ENCODE measurements at regions not wholly inside any gene's neighbourhood (a gene's known extent, or its start where the extent isn't known, plus 50 kb on each side); places are given as distances from the start of the nearest gene placed in this dataset.

DNA sequence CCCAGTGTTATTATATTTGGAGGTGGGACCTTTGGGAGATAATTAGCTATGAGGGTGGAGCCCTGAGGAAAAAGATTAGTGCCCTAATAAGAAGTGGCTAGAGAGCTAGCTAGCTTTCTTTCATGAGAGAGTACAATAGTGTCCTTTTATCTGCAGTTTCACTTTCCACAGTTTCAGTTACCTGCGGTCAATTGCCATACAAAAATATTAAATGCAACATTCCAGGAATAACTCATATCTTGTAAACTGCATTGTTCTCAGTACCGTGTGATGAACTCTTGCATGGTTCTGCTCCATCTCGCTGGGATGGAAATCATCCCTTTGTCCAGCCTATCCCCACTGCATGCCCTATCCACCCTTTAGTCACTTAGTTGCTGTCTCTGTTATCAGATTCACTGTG is 201.6 kb downstream of the RWDD3 start:
- Histone ChIP-seq H3K36me3 (no peaks in the 10 kb centered on the region), H3K4me3 (ENCODE audit: low read depth, low read length) (no peak overlapping the region), H3K27me3 (no peaks in the 10 kb centered on the region), H3K4me1 (no peaks in the 10 kb centered on the region; the same call in 1 of the 2 replicates), H3K9me3 (no peaks in the 10 kb centered on the region)
- DNase-seq = no peak
- TF ChIP-seq, protein P1, sequence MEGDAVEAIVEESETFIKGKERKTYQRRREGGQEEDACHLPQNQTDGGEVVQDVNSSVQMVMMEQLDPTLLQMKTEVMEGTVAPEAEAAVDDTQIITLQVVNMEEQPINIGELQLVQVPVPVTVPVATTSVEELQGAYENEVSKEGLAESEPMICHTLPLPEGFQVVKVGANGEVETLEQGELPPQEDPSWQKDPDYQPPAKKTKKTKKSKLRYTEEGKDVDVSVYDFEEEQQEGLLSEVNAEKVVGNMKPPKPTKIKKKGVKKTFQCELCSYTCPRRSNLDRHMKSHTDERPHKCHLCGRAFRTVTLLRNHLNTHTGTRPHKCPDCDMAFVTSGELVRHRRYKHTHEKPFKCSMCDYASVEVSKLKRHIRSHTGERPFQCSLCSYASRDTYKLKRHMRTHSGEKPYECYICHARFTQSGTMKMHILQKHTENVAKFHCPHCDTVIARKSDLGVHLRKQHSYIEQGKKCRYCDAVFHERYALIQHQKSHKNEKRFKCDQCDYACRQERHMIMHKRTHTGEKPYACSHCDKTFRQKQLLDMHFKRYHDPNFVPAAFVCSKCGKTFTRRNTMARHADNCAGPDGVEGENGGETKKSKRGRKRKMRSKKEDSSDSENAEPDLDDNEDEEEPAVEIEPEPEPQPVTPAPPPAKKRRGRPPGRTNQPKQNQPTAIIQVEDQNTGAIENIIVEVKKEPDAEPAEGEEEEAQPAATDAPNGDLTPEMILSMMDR (IDR thresholded peaks at IDR 0.05; ENCODE audit: low read depth, low read length) = no peak

DNA sequence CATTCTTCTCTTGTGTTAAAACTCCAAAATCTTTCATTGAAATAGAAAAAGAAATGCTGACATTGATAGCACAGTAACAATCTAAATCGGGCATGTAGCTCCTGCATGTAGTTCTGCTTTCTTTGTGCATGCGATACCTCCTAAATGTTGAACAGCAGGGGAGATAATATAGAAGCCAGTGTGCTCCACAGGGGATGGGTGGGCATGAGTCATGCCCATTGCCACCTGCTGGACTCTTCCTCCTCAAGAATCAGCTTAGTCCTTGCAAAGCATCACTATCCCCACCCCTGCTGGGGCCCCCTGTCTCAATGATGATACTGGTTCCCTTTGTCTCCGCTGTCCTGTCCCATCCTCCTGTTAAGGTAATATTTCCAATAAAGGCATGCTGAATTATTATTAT is 203.0 kb downstream of the RWDD3 start:
- H3K36me3 ChIP-seq = no peaks in the 10 kb centered on the region

DNA sequence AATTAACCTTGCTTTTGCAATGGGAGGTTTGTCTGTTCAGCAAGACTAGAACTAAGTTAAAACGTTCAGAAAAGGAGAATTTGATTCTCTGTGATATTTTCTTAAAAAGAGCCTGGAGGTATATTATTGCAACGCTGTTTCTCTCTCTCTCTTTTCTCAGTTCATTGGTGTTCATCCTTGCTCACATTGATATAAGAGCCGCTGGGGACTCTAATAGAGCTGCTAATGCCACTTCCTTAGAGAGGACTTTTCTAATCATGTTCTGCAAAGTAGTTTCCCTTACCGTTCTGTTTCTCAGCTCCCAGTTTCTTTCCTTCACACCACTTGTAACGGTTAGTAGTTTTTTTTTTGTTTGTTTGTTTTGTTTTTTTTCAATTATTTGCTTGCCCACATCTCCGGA is 203.8 kb downstream of the RWDD3 start:
- Histone ChIP-seq H3K36me3 (no peaks in the 10 kb centered on the region), H3K4me1 (peaks cover 3% of the 10 kb centered on the region; the same call in 1 of the 2 replicates), H3K4me3 (ENCODE audit: low read depth, low read length) (no peak overlapping the region), H3K27me3 (no peaks in the 10 kb centered on the region), H3K9me3 (no peaks in the 10 kb centered on the region)
- DNase-seq = no peak
- TF ChIP-seq, protein P1 (IDR thresholded peaks at IDR 0.05; ENCODE audit: low read depth, low read length) = no peak

More for the DNA sequence above, 203.0 kb downstream of the RWDD3 start:
- Histone ChIP-seq H3K4me1 (no peaks in the 10 kb centered on the region; the same call in 1 of the 2 replicates), H3K9me3 (no peaks in the 10 kb centered on the region), H3K27me3 (no peaks in the 10 kb centered on the region), H3K4me3 (ENCODE audit: low read depth, low read length) (no peak overlapping the region)
- TF ChIP-seq, protein P1 (IDR thresholded peaks at IDR 0.05; ENCODE audit: low read depth, low read length) = no peak
- DNase-seq = no peak

DNA sequence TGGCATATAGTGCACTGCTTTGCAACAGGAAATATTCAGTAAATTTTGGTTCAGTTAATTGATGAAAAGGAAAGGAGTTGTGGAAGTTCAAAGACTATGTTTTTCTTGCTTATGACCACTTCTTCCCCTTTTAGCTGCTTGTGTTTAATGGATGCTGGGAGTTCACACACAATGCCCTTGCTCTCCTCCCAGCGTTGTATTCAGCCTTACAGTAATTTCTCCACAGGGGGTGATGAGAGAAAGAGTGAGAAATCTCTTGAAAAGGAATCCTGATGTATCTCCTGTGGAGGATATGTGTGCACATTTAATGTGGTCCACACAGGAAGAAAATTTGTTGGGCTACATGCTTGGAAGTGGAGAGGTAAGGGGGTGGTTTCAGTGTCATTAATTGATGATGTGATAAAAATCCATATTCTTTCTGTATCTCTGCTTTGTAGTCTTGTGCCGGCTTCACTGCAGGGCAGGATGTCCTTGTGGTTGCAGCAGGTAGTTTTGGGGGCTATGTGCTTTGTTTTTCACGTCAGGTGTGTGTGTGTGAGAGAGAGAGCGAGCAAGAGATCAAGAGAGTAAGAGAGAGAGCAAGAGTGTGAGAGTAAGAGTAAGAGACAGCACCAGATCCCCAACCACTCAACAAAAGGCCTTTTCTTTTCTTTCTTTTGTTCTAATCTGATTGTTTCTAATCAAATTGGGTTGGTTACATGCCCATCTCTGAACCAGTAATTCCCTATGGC is 204.4 kb downstream of the RWDD3 start:
- TF ChIP-seq, protein P1 (IDR thresholded peaks at IDR 0.05; ENCODE audit: low read depth, low read length) = no peak
- H3K36me3 ChIP-seq = no peaks in the 10 kb centered on the region
- 0 out of 2 replicates have a peak overlapping the region, but pooled peaks have one; percentile 2 for H3K4me3 ChIP-seq (ENCODE audit: low read depth, low read length)
- H3K4me1 ChIP-seq = peaks cover 5% of the 10 kb centered on the region; the same call in 1 of the 2 replicates
- no peak for DNase-seq
- no peaks in the 10 kb centered on the region for H3K27me3 ChIP-seq
- no peaks in the 10 kb centered on the region for H3K9me3 ChIP-seq

DNA sequence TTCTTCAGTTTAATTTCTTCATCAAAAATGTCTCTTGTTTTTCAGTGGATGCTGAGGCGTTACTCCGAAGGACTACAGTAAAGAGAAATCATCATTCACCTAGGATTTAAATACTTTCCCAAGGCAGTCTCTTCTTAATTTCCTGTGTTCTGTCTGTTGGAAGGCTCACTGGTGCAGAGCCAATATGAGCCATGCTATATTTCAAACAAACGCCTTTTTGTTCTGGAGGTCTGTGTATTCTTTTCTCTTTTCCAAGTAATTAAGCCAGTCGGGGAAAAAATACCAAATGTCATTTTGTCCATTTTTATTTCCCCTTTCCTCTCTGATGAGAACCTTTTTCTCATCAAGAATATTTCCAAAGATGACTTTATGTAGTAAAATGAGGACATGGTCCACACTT is 206.5 kb downstream of the RWDD3 start:
- Histone ChIP-seq H3K36me3 (no peaks in the 10 kb centered on the region), H3K27me3 (no peaks in the 10 kb centered on the region), H3K4me1 (peaks cover 5% of the 10 kb centered on the region; the same call in 1 of the 2 replicates), H3K9me3 (no peaks in the 10 kb centered on the region), H3K4me3 (ENCODE audit: low read depth, low read length) (no peak overlapping the region)
- TF ChIP-seq, protein P1 (IDR thresholded peaks at IDR 0.05; ENCODE audit: low read depth, low read length) = no peak
- no peak for DNase-seq

DNA sequence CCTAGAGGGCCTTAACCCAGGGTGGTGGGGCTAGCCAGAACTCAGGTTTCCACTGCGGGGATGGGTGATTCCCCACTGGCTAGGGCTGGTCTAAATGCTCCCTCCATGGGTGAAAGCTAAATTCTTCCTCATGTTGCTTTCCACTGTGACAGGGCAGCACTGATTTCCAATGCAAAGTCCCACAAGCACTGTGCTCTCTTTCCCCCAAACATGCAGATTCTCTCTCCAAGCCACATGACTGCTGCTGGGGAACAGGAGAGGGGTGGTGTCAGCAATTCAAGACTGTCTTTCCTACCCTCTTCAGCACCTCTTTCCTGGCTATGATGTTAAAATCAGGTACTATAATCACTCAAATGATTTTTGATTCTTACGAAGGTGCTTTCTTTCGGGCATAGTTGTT is 215.5 kb downstream of the RWDD3 start:
- TF ChIP-seq, protein P1 (IDR thresholded peaks at IDR 0.05; ENCODE audit: low read depth, low read length) = no peak
- no peaks in the 10 kb centered on the region for H3K9me3 ChIP-seq
- DNase-seq = no peak

More for the DNA sequence above, 215.5 kb downstream of the RWDD3 start:
- H3K36me3 ChIP-seq = no peaks in the 10 kb centered on the region
- H3K27me3 ChIP-seq = no peaks in the 10 kb centered on the region
- H3K4me3 ChIP-seq (ENCODE audit: low read depth, low read length) = no peak overlapping the region
- H3K4me1 ChIP-seq = no peaks in the 10 kb centered on the region
